PFSK-1 (cell line): ENCODE measurements at regions not wholly inside any gene's neighbourhood (a gene's known extent, or its start where the extent isn't known, plus 50 kb on each side); places are given as distances from the start of the nearest gene placed in this dataset.

Source experiments
- POLR2AphosphoS5 ChIP-seq: IDR thresholded peaks from 2 replicates; pipeline ENCODE4 v1.6.1; 2012; ENCODE audit warnings: low read depth, mild to moderate bottlenecking, control low read depth, low read length, moderate library complexity
- SIN3A ChIP-seq: IDR thresholded peaks from 2 replicates; pipeline ENCODE4 v1.6.1; 2012; ENCODE audit warnings: mild to moderate bottlenecking, low read length, moderate library complexity, borderline replicate concordance; ENCODE audit not compliant: insufficient read depth

DNA sequence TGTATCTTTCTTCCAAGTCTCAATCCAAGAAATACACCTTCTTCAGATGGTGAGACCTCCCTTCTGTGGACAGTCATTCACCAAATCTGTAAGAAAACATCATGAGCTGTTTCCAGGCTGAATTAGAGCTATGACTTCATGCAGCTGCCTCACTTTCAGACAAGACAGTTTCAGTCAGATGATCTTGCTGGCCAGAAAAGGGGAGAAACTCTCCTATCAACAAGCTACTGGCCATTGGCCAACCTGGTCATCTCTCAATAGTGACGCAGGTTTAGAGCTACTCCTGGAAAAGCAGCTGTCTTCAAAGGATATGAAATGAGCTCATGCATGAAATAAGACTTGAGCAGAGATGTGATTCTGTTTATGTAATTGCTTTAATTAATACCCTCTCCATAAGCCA lies 69.6 kb upstream of the NDP start:
- no peak for TF ChIP-seq SIN3A
- no peak for TF ChIP-seq POLR2AphosphoS5
